HG03064 (cell line): ENCODE measurements at regions not wholly inside any gene's neighbourhood (a gene's known extent, or its start where the extent isn't known, plus 50 kb on each side); places are given as distances from the start of the nearest gene placed in this dataset.
"Not testable (repeated sequence)": the region's sequence is repeated elsewhere in the genome, so short reads cannot be mapped to it uniquely, and the experiment has no call there.

ENCODE experiments used
- ATAC-seq: cut with Tn5 transposase; IDR thresholded peaks from one replicate; pipeline ENCODE4 v1.9.1; 2021; ENCODE audit warnings: low read depth; ENCODE audit not compliant: unreplicated experiment

GRCh38 chr3:102896851-102897621 lies 462.2 kb downstream of the ZPLD1 start:
- ATAC-seq = no peak

DNA sequence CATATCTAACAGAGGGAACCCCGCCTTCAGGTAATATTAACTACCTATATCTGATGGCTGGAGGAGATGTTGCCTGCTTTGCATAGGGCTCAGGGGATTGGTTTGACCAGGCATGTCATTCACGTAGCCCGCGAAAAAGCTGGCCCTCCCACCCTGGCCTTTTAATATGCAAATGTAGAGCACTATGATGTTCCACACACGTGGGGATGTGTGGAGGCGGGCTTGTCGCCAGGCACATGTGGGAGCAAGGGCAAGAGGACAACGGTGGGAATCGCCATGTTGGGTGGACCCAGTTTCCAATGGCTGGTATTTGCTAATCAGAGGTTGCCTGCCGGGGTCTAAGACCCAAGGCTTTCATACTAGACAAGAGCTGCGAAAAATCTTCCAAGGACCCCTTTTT lies 469.8 kb downstream of the ZPLD1 start:
- ATAC-seq = no peak

DNA sequence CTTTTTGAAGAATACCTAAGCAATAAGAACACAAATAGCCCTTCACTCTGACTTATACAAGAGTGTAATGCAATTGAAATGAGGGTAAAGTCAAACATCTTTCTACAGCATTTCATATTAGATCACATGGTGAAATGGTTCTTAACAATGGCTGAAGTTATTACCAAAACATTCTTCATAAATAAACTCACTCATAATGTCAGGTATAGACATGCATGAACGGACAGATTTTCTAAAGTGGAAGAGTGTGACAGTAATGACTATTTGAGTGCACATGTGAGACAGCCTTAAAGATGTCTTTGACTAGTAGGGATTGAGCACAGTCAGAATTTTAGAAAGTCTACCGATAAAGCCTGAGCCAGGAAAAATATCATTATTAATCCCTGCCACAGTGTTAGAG lies 471.0 kb downstream of the ZPLD1 start:
- ATAC-seq = no peak

DNA sequence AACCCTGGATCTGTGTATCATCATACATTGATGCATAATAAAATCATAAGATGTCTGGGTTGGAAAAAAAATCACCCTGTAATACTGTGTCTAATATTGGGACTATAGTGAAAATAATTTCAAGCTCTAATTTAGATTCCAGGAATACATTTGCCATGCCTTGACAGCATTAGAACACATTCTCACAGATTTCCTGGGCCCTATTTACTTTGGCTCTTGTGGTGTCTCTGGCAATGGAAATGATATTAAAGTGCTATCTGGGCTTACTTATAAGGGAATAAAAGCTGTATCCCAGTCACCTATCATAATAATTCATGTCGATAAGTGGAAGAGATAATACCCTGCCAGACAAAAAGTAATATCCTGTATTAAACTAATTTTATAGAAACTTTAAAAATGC lies 472.0 kb downstream of the ZPLD1 start:
- ATAC-seq = no peak

DNA sequence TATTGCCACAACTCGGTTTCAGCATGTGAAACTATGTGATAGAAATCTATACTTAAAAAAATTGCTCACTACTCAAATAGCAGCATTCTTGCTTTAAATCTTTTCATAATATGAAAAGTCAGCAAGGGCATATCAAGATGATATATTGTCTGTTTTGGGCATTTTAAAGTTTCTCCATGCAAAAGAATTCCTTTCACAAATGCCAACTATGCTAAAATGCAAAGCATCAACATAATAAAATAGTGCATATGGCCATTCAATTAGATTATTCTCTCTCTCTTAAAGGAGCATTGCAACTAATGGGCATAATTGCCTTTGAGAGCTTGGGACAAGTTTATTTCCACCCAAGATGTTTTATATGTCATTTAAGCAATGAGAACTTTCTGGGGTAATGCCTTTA lies 475.1 kb downstream of the ZPLD1 start:
- ATAC-seq = no peak

DNA sequence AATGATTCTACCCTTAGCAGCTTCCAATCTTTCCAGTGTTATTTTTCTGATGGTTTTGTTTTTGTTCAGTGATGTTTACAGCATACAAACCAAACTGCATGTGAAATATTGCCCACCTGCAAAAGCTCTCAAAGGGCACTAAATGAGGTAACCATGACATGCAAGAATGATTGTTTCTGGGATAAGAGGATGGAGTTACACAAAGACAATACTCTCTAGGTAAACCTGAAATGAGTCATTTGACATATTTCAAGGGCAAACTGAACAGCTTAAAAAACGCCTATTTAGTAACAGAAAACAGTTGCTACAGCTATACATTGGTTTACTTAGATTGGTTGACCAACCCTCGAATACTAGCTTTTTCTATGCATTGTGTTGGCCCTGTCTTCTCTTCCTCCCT lies 481.7 kb downstream of the ZPLD1 start:
- no peak for ATAC-seq

DNA sequence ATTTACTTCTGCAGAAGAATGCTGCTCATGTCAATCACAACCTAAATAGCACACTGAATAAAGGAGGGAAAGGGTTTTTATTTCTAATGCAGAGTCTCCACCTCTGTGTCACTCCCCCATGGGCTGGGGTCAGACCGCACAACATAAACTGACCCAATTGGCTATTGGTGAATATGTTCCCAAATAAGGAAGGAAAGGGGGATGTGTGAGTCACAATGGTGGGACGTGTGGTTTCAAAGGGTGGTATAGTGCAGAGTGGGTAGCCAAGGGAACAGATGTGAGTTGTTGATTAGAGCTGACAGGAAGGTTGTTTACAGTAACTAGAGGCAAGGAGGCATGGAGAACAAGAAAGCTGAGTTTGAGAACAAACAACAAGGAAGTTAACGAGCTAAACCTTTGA lies 491.8 kb downstream of the ZPLD1 start:
- ATAC-seq = no peak

GRCh38 chr3:102933377-102933776 lies 498.6 kb downstream of the ZPLD1 start:
- ATAC-seq = no peak

- ATAC-seq = no peak
Observed at GRCh38 chr3:102936511-102937045, 501.8 kb downstream of the ZPLD1 start.

- no peak for ATAC-seq
Observed at GRCh38 chr3:102941786-102942185, 507.0 kb downstream of the ZPLD1 start.

DNA sequence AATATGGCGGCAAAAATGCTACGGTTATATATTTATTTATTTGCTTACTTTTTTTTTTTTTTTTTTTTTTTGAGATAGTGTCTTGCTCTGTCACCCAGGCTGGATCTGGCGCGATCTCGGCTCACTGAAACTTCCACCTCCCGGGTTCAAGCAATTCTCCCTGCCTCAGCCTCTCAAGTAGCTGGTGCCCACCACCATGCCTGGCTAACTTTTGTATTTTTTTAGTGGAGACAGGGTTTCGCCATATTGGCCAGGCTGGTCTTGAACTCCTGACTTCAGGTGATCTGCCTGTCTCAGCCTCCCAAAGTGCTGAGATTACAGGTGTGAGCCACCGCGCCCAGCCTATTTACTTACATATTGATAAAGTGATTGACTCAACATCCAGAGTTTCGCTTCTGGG lies 511.6 kb downstream of the ZPLD1 start:
- ATAC-seq = not testable (repeated sequence)

GRCh38 chr3:102972350-102972749 lies 537.5 kb downstream of the ZPLD1 start:
- ATAC-seq = no peak

- no peak for ATAC-seq
Observed at GRCh38 chr3:102974333-102974732, 539.5 kb downstream of the ZPLD1 start.

GRCh38 chr3:102979191-102979590 lies 544.4 kb downstream of the ZPLD1 start:
- no peak for ATAC-seq

DNA sequence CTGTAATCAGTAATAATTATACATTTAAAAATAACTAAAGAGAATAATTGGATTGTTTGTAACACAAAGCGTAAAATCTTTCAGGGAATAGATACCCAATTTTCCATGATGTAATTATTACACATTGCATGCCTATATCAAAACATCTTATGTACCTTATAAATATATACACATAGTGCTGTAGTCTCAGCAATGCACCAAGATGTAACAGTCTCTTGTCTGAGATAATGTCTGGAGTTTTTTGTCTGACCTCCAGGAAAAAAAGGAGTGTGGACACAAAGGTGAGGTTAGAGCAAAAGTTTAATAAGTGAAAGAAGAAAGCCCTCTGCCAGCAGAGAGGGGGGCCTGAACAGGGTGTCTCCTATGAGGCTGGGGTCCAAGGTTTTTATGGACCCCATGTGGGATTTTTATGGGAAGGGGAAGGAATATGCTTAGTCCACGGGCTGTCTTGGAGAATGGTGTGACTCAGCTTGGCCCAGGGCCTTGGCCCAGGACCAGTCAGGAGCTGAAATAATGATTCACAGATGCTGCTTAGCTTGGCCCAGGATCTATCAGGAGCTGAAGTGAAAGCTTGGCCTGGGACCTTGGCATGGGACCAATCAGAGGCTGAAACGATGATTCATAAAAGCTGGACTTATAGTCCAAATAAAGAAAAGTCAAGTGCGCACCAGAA lies 545.0 kb downstream of the ZPLD1 start:
- ATAC-seq = no peak

DNA sequence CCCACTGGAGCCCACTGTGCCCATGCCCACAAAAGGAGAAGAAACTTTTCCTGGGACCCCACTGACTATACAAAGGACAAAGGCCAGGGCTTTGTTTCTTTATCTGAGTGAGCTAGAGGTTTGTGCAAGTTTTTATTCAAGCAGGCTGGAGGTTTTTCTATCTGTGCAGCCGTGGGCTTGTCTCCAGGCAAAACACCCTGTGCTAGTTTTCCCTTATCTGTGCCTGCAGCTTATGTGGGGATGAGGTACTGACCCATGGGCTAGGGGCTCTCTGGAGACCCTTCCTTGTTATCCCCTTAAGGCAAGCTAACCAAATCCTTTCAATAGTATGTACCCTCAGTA lies 545.5 kb downstream of the ZPLD1 start:
- no peak for ATAC-seq

GRCh38 chr3:103002425-103003176 lies 567.8 kb downstream of the ZPLD1 start:
- ATAC-seq = no peak

DNA sequence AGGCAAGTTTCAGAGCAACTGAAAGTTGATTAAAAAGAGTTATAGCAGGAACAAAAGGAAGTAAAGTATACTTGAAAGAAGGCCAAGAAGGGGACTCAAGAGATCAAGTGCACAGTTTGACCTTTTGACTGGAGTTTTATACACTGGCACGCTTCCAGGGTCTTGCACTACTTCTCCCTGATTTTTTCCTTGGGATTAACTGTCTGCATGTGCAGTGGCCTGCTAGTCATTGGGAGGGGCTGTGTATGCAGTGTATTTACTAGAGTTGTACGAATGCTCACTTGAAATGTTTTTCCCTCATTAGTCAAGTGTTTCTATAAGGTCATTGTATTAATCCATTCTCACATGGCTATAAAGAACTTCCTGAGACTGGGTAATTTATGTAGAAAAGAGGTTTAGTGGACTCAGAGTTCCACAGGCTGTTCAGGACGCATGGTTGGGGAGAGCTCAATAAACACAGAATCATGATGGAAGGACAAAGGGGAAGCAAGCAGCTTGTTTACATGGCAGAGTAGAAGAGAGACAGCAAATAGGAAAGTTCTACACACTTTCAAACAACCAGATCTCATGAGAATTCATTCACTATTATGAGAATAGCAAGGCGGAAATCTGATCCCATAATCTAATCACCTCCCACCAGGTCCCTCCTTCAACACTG lies 571.8 kb downstream of the ZPLD1 start:
- ATAC-seq = no peak

- no peak for ATAC-seq
Observed at GRCh38 chr3:103009609-103010008, 574.8 kb downstream of the ZPLD1 start.

GRCh38 chr3:103025880-103026279 lies 591.1 kb downstream of the ZPLD1 start:
- ATAC-seq = no peak

DNA sequence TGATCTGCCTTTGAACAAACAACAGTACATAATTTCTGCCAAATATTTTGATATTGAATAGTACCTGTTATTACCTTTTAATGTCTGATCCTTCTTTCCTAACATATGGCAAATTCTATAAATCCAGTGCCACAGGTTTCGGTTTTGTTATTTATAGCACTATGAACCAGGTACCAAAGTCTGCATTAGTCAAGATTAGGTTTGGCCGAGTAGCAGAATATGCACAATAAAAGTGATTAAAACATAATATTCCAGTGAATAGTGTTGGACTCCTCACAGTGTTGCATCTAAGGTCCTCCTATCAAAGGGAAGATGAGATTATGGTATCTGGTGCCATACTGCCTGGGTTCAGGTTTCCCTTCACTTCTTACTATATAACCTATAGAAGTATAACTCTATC lies 599.0 kb downstream of the ZPLD1 start:
- no peak for ATAC-seq
